ENCODE measurements at regions not wholly inside any gene's neighbourhood (a gene's known extent, or its start where the extent isn't known, plus 50 kb on each side); places are given as distances from the start of the nearest gene placed in this dataset.

DNA sequence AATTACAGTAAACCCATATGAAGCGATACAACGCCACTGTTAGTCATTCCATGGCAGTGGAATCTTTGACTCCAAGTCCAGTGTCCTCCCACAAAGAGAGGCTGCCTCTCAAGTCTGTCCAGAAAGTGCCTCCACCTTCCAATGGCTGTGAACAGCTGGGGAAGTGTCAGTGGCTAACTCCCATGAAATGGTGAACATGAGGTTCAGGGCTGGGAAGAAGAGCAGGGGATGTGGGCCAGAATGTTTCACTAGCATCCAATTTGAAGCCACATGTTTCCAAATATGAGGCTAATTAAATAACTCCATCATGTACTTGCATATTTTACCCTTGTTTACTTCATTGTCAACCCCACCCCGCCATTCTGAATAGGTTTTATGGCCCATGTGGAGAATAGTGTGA, 53.1 kb upstream of the CHST15 start:
- no peak for DNase-seq (ENCODE audit: low spot score in 2 of 2)
- ATAC-seq (ENCODE audit: low read depth), result no peak
- Mint-ChIP-seq H3K9me3 (no peaks in the 10 kb centered on the region), H3K36me3 (no peaks in the 10 kb centered on the region), H3K4me1 (peaks cover 2% of the 10 kb centered on the region), H3K27ac (no peak overlapping the region), H3K4me3 (no peak overlapping the region), H3K27me3 (no peaks in the 10 kb centered on the region)

GRCh38 chr10:124145109-124145870, 51.9 kb upstream of the CHST15 start:
- no peaks in the 10 kb centered on the region for H3K4me1 Mint-ChIP-seq
- H3K36me3 Mint-ChIP-seq, result no peaks in the 10 kb centered on the region
- H3K9me3 Mint-ChIP-seq, result no peaks in the 10 kb centered on the region
- H3K27ac Mint-ChIP-seq, result no peak overlapping the region
- ATAC-seq (ENCODE audit: low read depth), result no peak
- no peak overlapping the region for H3K4me3 Mint-ChIP-seq
- DNase-seq (ENCODE audit: low spot score in 2 of 2), result no peak
- H3K27me3 Mint-ChIP-seq, result no peaks in the 10 kb centered on the region

DNA sequence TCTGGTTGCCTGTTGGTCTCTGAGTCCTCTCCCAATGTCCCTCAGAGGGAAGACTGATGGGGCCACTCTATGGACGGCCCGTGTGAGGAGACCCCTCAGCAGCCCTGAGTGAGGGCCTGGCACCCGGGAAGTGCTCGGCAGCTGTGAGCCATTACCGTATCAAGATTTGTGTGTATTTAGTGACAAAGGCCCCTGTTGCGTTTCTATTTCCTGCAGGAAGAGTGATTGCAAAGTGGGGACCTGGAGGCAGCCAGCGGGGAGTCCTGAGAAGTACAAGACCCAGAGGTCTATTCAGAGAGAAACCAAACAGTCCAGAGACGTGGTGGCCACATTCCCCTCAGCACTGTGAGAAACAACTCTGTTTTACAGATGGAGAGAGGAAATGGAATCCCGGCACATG, 51.1 kb upstream of the CHST15 start:
- Mint-ChIP-seq H3K4me1 (no peaks in the 10 kb centered on the region), H3K4me3 (no peak overlapping the region), H3K9me3 (no peaks in the 10 kb centered on the region), H3K27me3 (no peaks in the 10 kb centered on the region), H3K36me3 (no peaks in the 10 kb centered on the region), H3K27ac (no peak overlapping the region)
- no peak for ATAC-seq (ENCODE audit: low read depth)
- no peak for DNase-seq (ENCODE audit: low spot score in 2 of 2)

GRCh38 chr10:124143721-124144120, 50.3 kb upstream of the CHST15 start:
- ATAC-seq (ENCODE audit: low read depth) (no peak), DNase-seq (ENCODE audit: low spot score in 2 of 2) (no peak)
- Mint-ChIP-seq H3K9me3 (no peaks in the 10 kb centered on the region), H3K27ac (no peak overlapping the region), H3K4me1 (no peaks in the 10 kb centered on the region), H3K27me3 (no peaks in the 10 kb centered on the region), H3K36me3 (no peaks in the 10 kb centered on the region), H3K4me3 (no peak overlapping the region)

Data from memory B cell (primary cell).